Hepatocyte (in vitro differentiated cells): ENCODE measurements at regions not wholly inside any gene's neighbourhood (a gene's known extent, or its start where the extent isn't known, plus 50 kb on each side); places are given as distances from the start of the nearest gene placed in this dataset.
"Not testable (repeated sequence)": the region's sequence is repeated elsewhere in the genome, so short reads cannot be mapped to it uniquely, and the experiment has no call there.

Source experiments
- DNase-seq: peaks from one replicate; pipeline ENCODE4 v3.0.0-alpha.2; 2016; ENCODE audit warnings: low spot score
- H2AFZ ChIP-seq: fragments of 200-600 bp; sonication (generic); 2 replicates; pipeline ENCODE4 v1.6.0; 2016; ENCODE audit warnings: antibody characterized with exemption, mild to moderate bottlenecking
- H3K27ac ChIP-seq: fragments of 200-600 bp; sonication (generic); 2 replicates; pipeline ENCODE4 v1.5.1; 2016; ENCODE audit warnings: mild to moderate bottlenecking
- H3K27me3 ChIP-seq: fragments of 200-600 bp; sonication (generic); 2 replicates; pipeline ENCODE4 v1.6.1; 2016
- H3K36me3 ChIP-seq: fragments of 200-600 bp; sonication (generic); replicated peaks from 2 replicates; pipeline ENCODE4 v1.5.1; 2016; ENCODE audit warnings: low read depth; ENCODE audit not compliant: insufficient read depth
- H3K4me1 ChIP-seq: fragments of 200-600 bp; sonication (generic); 2 replicates; pipeline ENCODE4 v1.5.1; 2016; ENCODE audit warnings: mild to moderate bottlenecking, moderate library complexity; ENCODE audit not compliant: insufficient read depth
- H3K4me2 ChIP-seq: fragments of 200-600 bp; sonication (generic); 2 replicates; pipeline ENCODE4 v1.6.0; 2016
- H3K4me3 ChIP-seq: fragments of 200-600 bp; sonication (generic); 2 replicates; pipeline ENCODE4 v1.5.1; 2016; ENCODE audit warnings: mild to moderate bottlenecking
- H3K79me2 ChIP-seq: fragments of 200-600 bp; sonication (generic); 2 replicates; pipeline ENCODE4 v1.6.0; 2017; ENCODE audit warnings: mild to moderate bottlenecking
- H3K9me2 ChIP-seq: fragments of 200-600 bp; sonication (generic); replicated peaks from 2 replicates; pipeline ENCODE4 v1.6.0; 2017; ENCODE audit warnings: mild to moderate bottlenecking; ENCODE audit not compliant: insufficient read depth
- H3K9me3 ChIP-seq: fragments of 200-600 bp; sonication (generic); 2 replicates; pipeline ENCODE4 v1.5.1; 2016; ENCODE audit warnings: low read depth, mild to moderate bottlenecking
- H4K20me1 ChIP-seq: fragments of 200-600 bp; sonication (generic); 2 replicates; pipeline ENCODE4 v1.6.0; 2016; ENCODE audit warnings: mild to moderate bottlenecking; ENCODE audit not compliant: insufficient read depth, poor library complexity, severe bottlenecking
- CTCF ChIP-seq: fragments of 200-600 bp; sonication (generic); IDR thresholded peaks from 2 replicates; pipeline ENCODE4 v1.5.1; 2016; ENCODE audit warnings: antibody characterized with exemption, mild to moderate bottlenecking; ENCODE audit not compliant: poor library complexity
- EZH2 ChIP-seq: fragments of 200-600 bp; sonication (generic); IDR thresholded peaks from 2 replicates; pipeline ENCODE4 v1.6.1; 2016; ENCODE audit warnings: antibody characterized with exemption, mild to moderate bottlenecking, borderline replicate concordance
- EZH2phosphoT487 ChIP-seq: fragments of 200-600 bp; sonication (generic); IDR thresholded peaks from one replicate; pipeline ENCODE4 v1.6.1; 2018; ENCODE audit warnings: antibody characterized with exemption, mild to moderate bottlenecking, low read depth, moderate library complexity; ENCODE audit not compliant: unreplicated experiment, severe bottlenecking
- WGBS: methylation state at CpG from one replicate; pipeline ENCODE4 v1.1.6; 2016; ENCODE audit warnings: low lambda C conversion rate; ENCODE audit errors: missing lambda C conversion rate; 5-methylcytosine and 5-hydroxymethylcytosine counted together

- no peak overlapping the region for H3K27ac ChIP-seq
- WGBS = 85% methylated on average over 1 of the region's 1 CpG
- no peaks in the 10 kb centered on the region for H3K27me3 ChIP-seq
- H2AFZ ChIP-seq = no peak overlapping the region
- H3K4me1 ChIP-seq = no peaks in the 10 kb centered on the region
- H3K4me2 ChIP-seq = no peak overlapping the region
- TF ChIP-seq EZH2 = no peak
- no peak for TF ChIP-seq EZH2phosphoT487
- DNase-seq = no peak
- no peaks in the 10 kb centered on the region for H3K36me3 ChIP-seq
- H3K9me2 ChIP-seq = no peaks in the 10 kb centered on the region
- no peaks in the 10 kb centered on the region for H3K9me3 ChIP-seq
- H3K4me3 ChIP-seq = no peak overlapping the region
- no peaks in the 10 kb centered on the region for H3K79me2 ChIP-seq
- H4K20me1 ChIP-seq = no peaks in the 10 kb centered on the region
Measured at GRCh38 chr9:102740578-102740977, 254.6 kb upstream of the CYLC2 start.

GRCh38 chr9:102728946-102729345, 266.2 kb upstream of the CYLC2 start:
- no peaks in the 10 kb centered on the region for H4K20me1 ChIP-seq
- H3K27me3 ChIP-seq = no peaks in the 10 kb centered on the region
- no peaks in the 10 kb centered on the region for H3K4me1 ChIP-seq
- no peaks in the 10 kb centered on the region for H3K36me3 ChIP-seq
- H3K4me3 ChIP-seq = no peak overlapping the region
- no peak for TF ChIP-seq CTCF
- no peak for TF ChIP-seq EZH2
- no peak for TF ChIP-seq EZH2phosphoT487
- no peak overlapping the region for H3K4me2 ChIP-seq
- WGBS = 84% methylated on average over 6 of the region's 6 CpGs
- no peak for DNase-seq
- no peak overlapping the region for H2AFZ ChIP-seq
- H3K79me2 ChIP-seq = no peaks in the 10 kb centered on the region
- H3K9me3 ChIP-seq = no peaks in the 10 kb centered on the region
- H3K27ac ChIP-seq = no peak overlapping the region
- no peaks in the 10 kb centered on the region for H3K9me2 ChIP-seq

- Histone ChIP-seq H3K9me3 (no peaks in the 10 kb centered on the region), H3K79me2 (no peaks in the 10 kb centered on the region), H2AFZ (no peak overlapping the region), H4K20me1 (no peaks in the 10 kb centered on the region), H3K4me1 (no peaks in the 10 kb centered on the region), H3K4me2 (no peak overlapping the region), H3K27ac (no peak overlapping the region), H3K4me3 (no peak overlapping the region), H3K27me3 (no peaks in the 10 kb centered on the region), H3K36me3 (no peaks in the 10 kb centered on the region), H3K9me2 (no peaks in the 10 kb centered on the region)
- WGBS = 81% methylated on average over 3 of the region's 3 CpGs
- no peak for DNase-seq
- no peak for TF ChIP-seq EZH2
Measured at GRCh38 chr9:102714184-102714583, 280.9 kb upstream of the CYLC2 start.

- H3K4me1 ChIP-seq, H3K36me3 ChIP-seq, H3K4me3 ChIP-seq, H2AFZ ChIP-seq, H3K27ac ChIP-seq, H3K79me2 ChIP-seq, H3K9me3 ChIP-seq, DNase-seq, H4K20me1 ChIP-seq, H3K4me2 ChIP-seq, H3K27me3 ChIP-seq, H3K9me2 ChIP-seq: not testable (repeated sequence)
- WGBS = 80% methylated on average over 8 of the region's 8 CpGs
Measured at GRCh38 chr9:102712910-102713309, 282.2 kb upstream of the CYLC2 start.

GRCh38 chr9:102700936-102701335, 294.2 kb upstream of the CYLC2 start:
- Histone ChIP-seq H3K79me2 (no peaks in the 10 kb centered on the region), H4K20me1 (no peaks in the 10 kb centered on the region), H3K4me2 (no peak overlapping the region), H2AFZ (no peak overlapping the region), H3K27me3 (no peaks in the 10 kb centered on the region), H3K9me2 (no peaks in the 10 kb centered on the region), H3K4me3 (no peak overlapping the region), H3K36me3 (no peaks in the 10 kb centered on the region), H3K9me3 (no peaks in the 10 kb centered on the region), H3K4me1 (no peaks in the 10 kb centered on the region), H3K27ac (no peak overlapping the region)
- WGBS = 71% methylated on average over 5 of the region's 5 CpGs
- no peak for TF ChIP-seq CTCF
- no peak for TF ChIP-seq EZH2
- no peak for TF ChIP-seq EZH2phosphoT487
- no peak for DNase-seq
